T-helper 1 cell treated with Interleukin-12 subunit alpha and Interleukin-12 subunit beta and Interleukin-4 antibody, amounts not matched to agents 30 μg/mL and 1 μg/mL, for 36 hours (primary cell): ENCODE measurements at regions not wholly inside any gene's neighbourhood (a gene's known extent, or its start where the extent isn't known, plus 50 kb on each side); places are given as distances from the start of the nearest gene placed in this dataset.

Experiments
- H3K27ac Mint-ChIP-seq: one replicate; pipeline ENCODE4 v1.8.0; 2021; ENCODE audit warnings: mild to moderate bottlenecking, mixed read lengths
- H3K27me3 Mint-ChIP-seq: one replicate; pipeline ENCODE4 v1.8.0; 2021; ENCODE audit warnings: low read depth, mixed read lengths
- H3K36me3 Mint-ChIP-seq: one replicate; pipeline ENCODE4 v1.8.0; 2021; ENCODE audit warnings: low read depth, mixed read lengths
- H3K4me1 Mint-ChIP-seq: one replicate; pipeline ENCODE4 v1.8.0; 2021; ENCODE audit warnings: low read depth, mixed read lengths
- H3K4me3 Mint-ChIP-seq: one replicate; pipeline ENCODE4 v1.8.0; 2021; ENCODE audit warnings: mild to moderate bottlenecking, moderate library complexity, mixed read lengths
- H3K9me3 Mint-ChIP-seq: one replicate; pipeline ENCODE4 v1.8.0; 2021; ENCODE audit warnings: mixed read lengths

DNA sequence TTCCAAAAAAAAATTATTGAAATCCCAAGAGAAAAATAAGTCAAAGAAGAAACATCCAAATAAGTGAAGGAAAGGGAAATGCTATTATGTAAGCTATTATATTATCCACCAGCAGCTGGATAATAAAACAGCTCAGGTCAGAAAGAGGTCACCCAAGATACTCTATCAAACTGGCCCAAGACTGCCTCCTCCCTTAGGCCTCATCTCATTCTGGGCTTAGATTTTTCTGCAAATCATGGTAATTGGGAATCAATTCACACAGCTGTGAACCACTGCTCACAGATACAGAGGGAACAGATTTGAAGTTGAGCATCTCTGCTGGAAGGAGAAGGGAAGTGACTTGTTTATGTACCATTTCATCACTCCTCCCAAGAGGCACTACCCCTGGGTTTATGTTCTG is 294.6 kb upstream of the DPPA4 start:
- no peaks in the 10 kb centered on the region for H3K27me3 Mint-ChIP-seq
- H3K9me3 Mint-ChIP-seq = no peaks in the 10 kb centered on the region
- no peak overlapping the region for H3K27ac Mint-ChIP-seq
- no peaks in the 10 kb centered on the region for H3K4me1 Mint-ChIP-seq
- H3K4me3 Mint-ChIP-seq = no peak overlapping the region
- no peaks in the 10 kb centered on the region for H3K36me3 Mint-ChIP-seq

GRCh38 chr3:109640146-109640652 is 302.9 kb upstream of the DPPA4 start:
- H3K27me3 Mint-ChIP-seq = no peaks in the 10 kb centered on the region
- no peaks in the 10 kb centered on the region for H3K36me3 Mint-ChIP-seq
- no peaks in the 10 kb centered on the region for H3K9me3 Mint-ChIP-seq
- H3K4me3 Mint-ChIP-seq = no peak overlapping the region
- H3K27ac Mint-ChIP-seq = no peak overlapping the region
- H3K4me1 Mint-ChIP-seq = no peaks in the 10 kb centered on the region

DNA sequence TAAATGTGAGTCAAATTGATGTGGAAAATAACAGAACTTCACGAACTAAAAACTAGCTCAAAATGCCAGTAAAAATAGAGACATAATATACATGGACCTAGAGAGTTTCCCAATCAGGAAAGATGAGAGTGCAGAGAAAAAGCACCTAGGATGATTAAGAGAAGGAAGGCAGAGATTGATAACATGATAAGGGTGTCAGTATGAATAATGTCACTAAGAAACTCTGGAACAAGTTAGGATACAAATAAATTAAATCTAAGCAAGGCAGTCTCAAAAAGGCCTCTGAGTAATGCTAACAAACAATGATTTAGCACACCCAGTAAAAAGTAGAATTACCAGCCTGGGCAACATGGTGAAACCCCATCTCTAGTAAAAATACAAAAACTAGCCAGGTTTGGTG is 304.7 kb upstream of the DPPA4 start:
- Mint-ChIP-seq H3K4me3 (no peak overlapping the region), H3K9me3 (no peaks in the 10 kb centered on the region), H3K27me3 (no peaks in the 10 kb centered on the region), H3K27ac (no peak overlapping the region), H3K36me3 (no peaks in the 10 kb centered on the region), H3K4me1 (no peaks in the 10 kb centered on the region)

DNA sequence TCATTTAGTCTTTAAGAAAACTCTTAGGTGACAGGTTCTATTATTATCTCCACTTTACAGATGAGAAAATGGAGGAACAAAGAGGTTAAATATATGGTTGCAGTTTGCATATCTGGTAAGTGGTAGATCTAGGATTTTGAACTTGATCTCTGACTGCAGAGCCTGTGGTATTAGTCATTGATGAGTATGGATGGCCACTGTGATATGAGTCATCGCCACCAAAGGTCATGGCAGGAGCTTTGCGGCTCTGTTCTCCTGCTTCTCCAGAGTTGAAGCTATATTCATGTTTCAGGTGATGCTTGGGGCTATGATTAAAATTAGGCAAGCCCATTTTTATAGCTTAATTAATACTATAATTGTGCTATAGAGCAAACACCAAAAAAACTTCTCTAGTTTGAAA is 306.2 kb upstream of the DPPA4 start:
- Mint-ChIP-seq H3K9me3 (no peaks in the 10 kb centered on the region), H3K4me1 (no peaks in the 10 kb centered on the region), H3K27me3 (no peaks in the 10 kb centered on the region), H3K4me3 (no peak overlapping the region), H3K36me3 (no peaks in the 10 kb centered on the region), H3K27ac (no peak overlapping the region)

GRCh38 chr3:109644332-109644731 is 307.0 kb upstream of the DPPA4 start:
- no peaks in the 10 kb centered on the region for H3K4me1 Mint-ChIP-seq
- no peaks in the 10 kb centered on the region for H3K27me3 Mint-ChIP-seq
- no peak overlapping the region for H3K4me3 Mint-ChIP-seq
- H3K36me3 Mint-ChIP-seq = no peaks in the 10 kb centered on the region
- H3K9me3 Mint-ChIP-seq = no peaks in the 10 kb centered on the region
- H3K27ac Mint-ChIP-seq = no peak overlapping the region

DNA sequence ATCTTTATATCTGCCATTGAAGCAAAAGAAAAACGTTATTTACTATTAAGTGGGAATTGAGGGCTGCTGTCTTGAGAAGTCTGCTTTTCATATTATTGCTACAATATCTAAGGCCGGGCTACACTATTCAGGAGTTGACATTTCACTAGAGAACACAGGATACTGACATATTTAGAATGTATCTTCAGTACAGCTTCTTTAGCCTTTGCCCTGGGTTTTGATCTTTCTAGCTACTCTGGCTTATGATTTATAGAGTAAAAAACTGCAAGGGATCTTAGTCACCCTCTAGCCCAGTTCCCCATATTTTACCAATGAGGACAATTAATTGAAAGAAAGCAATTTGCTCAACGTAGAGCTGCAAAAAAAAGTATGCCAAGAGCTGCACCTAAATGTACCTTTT is 307.4 kb upstream of the DPPA4 start:
- Mint-ChIP-seq H3K9me3 (no peaks in the 10 kb centered on the region), H3K36me3 (no peaks in the 10 kb centered on the region), H3K4me3 (no peak overlapping the region), H3K4me1 (no peaks in the 10 kb centered on the region), H3K27me3 (no peaks in the 10 kb centered on the region), H3K27ac (no peak overlapping the region)

- peaks cover 9% of the 10 kb centered on the region for H3K9me3 Mint-ChIP-seq
- H3K4me1 Mint-ChIP-seq = no peaks in the 10 kb centered on the region
Measured at GRCh38 chr3:109648027-109648426, 310.7 kb upstream of the DPPA4 start.

GRCh38 chr3:109656225-109656624 is 318.9 kb upstream of the DPPA4 start:
- no peaks in the 10 kb centered on the region for H3K27me3 Mint-ChIP-seq

More at GRCh38 chr3:109648027-109648426, 310.7 kb upstream of the DPPA4 start:
- H3K27me3 Mint-ChIP-seq = no peaks in the 10 kb centered on the region
- H3K27ac Mint-ChIP-seq = no peak overlapping the region
- no peaks in the 10 kb centered on the region for H3K36me3 Mint-ChIP-seq
- no peak overlapping the region for H3K4me3 Mint-ChIP-seq

GRCh38 chr3:109678600-109678999 is 341.3 kb upstream of the DPPA4 start:
- Mint-ChIP-seq H3K9me3 (no peaks in the 10 kb centered on the region), H3K4me3 (no peak overlapping the region), H3K4me1 (no peaks in the 10 kb centered on the region), H3K27me3 (no peaks in the 10 kb centered on the region), H3K36me3 (no peaks in the 10 kb centered on the region), H3K27ac (no peak overlapping the region)

More at GRCh38 chr3:109656225-109656624, 318.9 kb upstream of the DPPA4 start:
- H3K27ac Mint-ChIP-seq = no peak overlapping the region
- no peak overlapping the region for H3K4me3 Mint-ChIP-seq
- no peaks in the 10 kb centered on the region for H3K36me3 Mint-ChIP-seq
- H3K9me3 Mint-ChIP-seq = peaks cover 5% of the 10 kb centered on the region
- no peaks in the 10 kb centered on the region for H3K4me1 Mint-ChIP-seq

DNA sequence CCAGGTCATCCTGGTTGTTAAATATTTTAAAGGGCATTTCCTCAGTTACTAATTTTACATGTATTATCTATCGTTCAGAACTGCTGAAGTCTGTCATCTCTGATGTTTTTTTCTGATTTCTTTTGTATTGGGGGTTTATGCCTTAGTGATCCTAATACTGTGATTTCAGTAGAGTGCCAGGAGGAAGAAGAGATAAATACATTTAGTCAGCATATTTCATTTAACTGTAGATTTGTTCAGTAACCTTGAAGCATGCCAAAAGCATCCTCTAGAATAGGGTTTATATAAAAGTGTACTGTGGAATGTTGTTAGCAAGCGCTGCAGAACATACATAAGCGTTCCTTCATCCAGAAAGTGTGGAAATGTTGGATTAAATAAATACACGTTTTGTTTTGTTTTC is 342.3 kb upstream of the DPPA4 start:
- Mint-ChIP-seq H3K9me3 (no peaks in the 10 kb centered on the region), H3K27ac (no peak overlapping the region), H3K27me3 (no peaks in the 10 kb centered on the region), H3K36me3 (no peaks in the 10 kb centered on the region), H3K4me3 (no peak overlapping the region), H3K4me1 (no peaks in the 10 kb centered on the region)

GRCh38 chr3:109683746-109684145 is 346.4 kb upstream of the DPPA4 start:
- Mint-ChIP-seq H3K4me1 (no peaks in the 10 kb centered on the region), H3K27ac (no peak overlapping the region), H3K36me3 (no peaks in the 10 kb centered on the region), H3K9me3 (no peaks in the 10 kb centered on the region), H3K27me3 (no peaks in the 10 kb centered on the region), H3K4me3 (no peak overlapping the region)

GRCh38 chr3:109685084-109686079 is 348.0 kb upstream of the DPPA4 start:
- no peak overlapping the region for H3K4me3 Mint-ChIP-seq
- no peaks in the 10 kb centered on the region for H3K36me3 Mint-ChIP-seq
- no peak overlapping the region for H3K27ac Mint-ChIP-seq
- H3K9me3 Mint-ChIP-seq = peaks cover 3% of the 10 kb centered on the region
- no peaks in the 10 kb centered on the region for H3K4me1 Mint-ChIP-seq
- H3K27me3 Mint-ChIP-seq = no peaks in the 10 kb centered on the region

DNA sequence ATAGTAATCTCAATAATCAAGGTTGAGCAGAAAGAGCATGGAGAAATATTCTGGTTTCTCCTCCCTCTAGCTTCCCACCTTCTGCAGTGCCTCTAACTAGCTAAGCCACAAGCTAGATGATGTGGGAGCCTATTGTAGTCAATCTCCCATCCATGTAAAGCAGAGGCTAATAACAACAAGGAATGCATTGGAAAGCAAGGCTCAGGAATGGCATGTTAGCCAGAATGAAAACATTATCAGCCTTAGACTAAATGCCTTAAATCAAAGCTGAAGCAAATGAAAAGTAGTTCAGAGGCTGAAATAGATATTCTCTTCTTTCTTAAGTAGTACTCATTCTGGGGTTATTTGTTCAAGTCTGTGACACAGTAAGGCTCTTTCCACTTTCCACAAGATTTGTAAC is 350.3 kb upstream of the DPPA4 start:
- Mint-ChIP-seq H3K4me1 (no peaks in the 10 kb centered on the region), H3K27me3 (no peaks in the 10 kb centered on the region), H3K36me3 (no peaks in the 10 kb centered on the region), H3K9me3 (peaks cover 25% of the 10 kb centered on the region), H3K27ac (no peak overlapping the region), H3K4me3 (no peak overlapping the region)

- Mint-ChIP-seq H3K9me3 (peaks cover 22% of the 10 kb centered on the region), H3K4me1 (no peaks in the 10 kb centered on the region), H3K4me3 (no peak overlapping the region), H3K27ac (no peak overlapping the region), H3K36me3 (no peaks in the 10 kb centered on the region), H3K27me3 (no peaks in the 10 kb centered on the region)
Measured at GRCh38 chr3:109696932-109697331, 359.6 kb upstream of the DPPA4 start.

GRCh38 chr3:109702252-109702651 is 364.9 kb upstream of the DPPA4 start:
- H3K4me1 Mint-ChIP-seq = no peaks in the 10 kb centered on the region
- H3K36me3 Mint-ChIP-seq = no peaks in the 10 kb centered on the region
- no peaks in the 10 kb centered on the region for H3K9me3 Mint-ChIP-seq
- no peak overlapping the region for H3K27ac Mint-ChIP-seq
- H3K4me3 Mint-ChIP-seq = no peak overlapping the region
- no peaks in the 10 kb centered on the region for H3K27me3 Mint-ChIP-seq
